ENCODE measurements at regions not wholly inside any gene's neighbourhood (a gene's known extent, or its start where the extent isn't known, plus 50 kb on each side); places are given as distances from the start of the nearest gene placed in this dataset.

DNA sequence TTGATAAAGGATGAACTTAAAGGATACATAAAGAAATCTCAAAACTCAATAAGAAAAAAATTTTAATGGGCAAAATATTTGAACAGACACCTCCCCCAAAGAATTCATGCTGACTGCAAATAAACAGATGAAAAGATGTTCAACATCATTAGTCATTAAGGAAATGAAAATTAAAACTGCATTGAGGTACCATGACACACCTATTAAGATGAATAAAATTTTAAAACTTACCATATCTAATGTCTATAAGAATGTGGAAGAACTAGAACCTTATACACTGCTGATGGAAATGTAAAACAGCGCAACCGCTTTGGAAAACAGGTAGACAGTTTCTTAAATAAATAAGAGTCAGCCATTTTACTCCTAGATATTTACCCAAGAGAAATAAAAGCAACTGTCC is 266.8 kb upstream of the TET2 start:
- TF ChIP-seq, protein P1, sequence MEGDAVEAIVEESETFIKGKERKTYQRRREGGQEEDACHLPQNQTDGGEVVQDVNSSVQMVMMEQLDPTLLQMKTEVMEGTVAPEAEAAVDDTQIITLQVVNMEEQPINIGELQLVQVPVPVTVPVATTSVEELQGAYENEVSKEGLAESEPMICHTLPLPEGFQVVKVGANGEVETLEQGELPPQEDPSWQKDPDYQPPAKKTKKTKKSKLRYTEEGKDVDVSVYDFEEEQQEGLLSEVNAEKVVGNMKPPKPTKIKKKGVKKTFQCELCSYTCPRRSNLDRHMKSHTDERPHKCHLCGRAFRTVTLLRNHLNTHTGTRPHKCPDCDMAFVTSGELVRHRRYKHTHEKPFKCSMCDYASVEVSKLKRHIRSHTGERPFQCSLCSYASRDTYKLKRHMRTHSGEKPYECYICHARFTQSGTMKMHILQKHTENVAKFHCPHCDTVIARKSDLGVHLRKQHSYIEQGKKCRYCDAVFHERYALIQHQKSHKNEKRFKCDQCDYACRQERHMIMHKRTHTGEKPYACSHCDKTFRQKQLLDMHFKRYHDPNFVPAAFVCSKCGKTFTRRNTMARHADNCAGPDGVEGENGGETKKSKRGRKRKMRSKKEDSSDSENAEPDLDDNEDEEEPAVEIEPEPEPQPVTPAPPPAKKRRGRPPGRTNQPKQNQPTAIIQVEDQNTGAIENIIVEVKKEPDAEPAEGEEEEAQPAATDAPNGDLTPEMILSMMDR (IDR thresholded peaks at IDR 0.05; ENCODE audit: low read length), result no peak
- TF ChIP-seq EZH2 (IDR thresholded peaks at IDR 0.05; ENCODE audit: borderline replicate concordance, low read length), result no peak
